ENCODE measurements at regions not wholly inside any gene's neighbourhood (a gene's known extent, or its start where the extent isn't known, plus 50 kb on each side); places are given as distances from the start of the nearest gene placed in this dataset.

GRCh38 chr4:38453253-38453881 is 210.6 kb upstream of the KLF3 start:
- ATAC-seq (ENCODE audit: low read depth), result no peak
- H3K4me3 ChIP-seq (ENCODE audit: severe bottlenecking), result no peak overlapping the region

GRCh38 chr4:38454284-38454683 is 209.7 kb upstream of the KLF3 start:
- Histone ChIP-seq H3K36me3 (ENCODE audit: low read depth) (no peaks in the 10 kb centered on the region), H3K9me3 (ENCODE audit: severe bottlenecking) (no peaks in the 10 kb centered on the region), H3K4me3 (ENCODE audit: severe bottlenecking) (no peak overlapping the region), H3K27me3 (ENCODE audit: insufficient read depth, poor library complexity, severe bottlenecking) (no peaks in the 10 kb centered on the region), H3K4me1 (ENCODE audit: insufficient read depth, poor library complexity, severe bottlenecking) (no peaks in the 10 kb centered on the region), H3K27ac (ENCODE audit: poor library complexity, severe bottlenecking) (no peak overlapping the region)
- DNase-seq (ENCODE audit: low spot score) (no peak), ATAC-seq (ENCODE audit: low read depth) (no peak)
- no peak for TF ChIP-seq CTCF (IDR thresholded peaks at IDR 0.05; ENCODE audit: poor library complexity, severe bottlenecking)

More at GRCh38 chr4:38453253-38453881, 210.6 kb upstream of the KLF3 start:
- no peak for DNase-seq (ENCODE audit: low spot score)
- no peaks in the 10 kb centered on the region for H3K9me3 ChIP-seq (ENCODE audit: severe bottlenecking)
- no peaks in the 10 kb centered on the region for H3K4me1 ChIP-seq (ENCODE audit: insufficient read depth, poor library complexity, severe bottlenecking)
- H3K27me3 ChIP-seq (ENCODE audit: insufficient read depth, poor library complexity, severe bottlenecking), result no peaks in the 10 kb centered on the region
- no peak for TF ChIP-seq CTCF (IDR thresholded peaks at IDR 0.05; ENCODE audit: poor library complexity, severe bottlenecking)
- no peak overlapping the region for H3K27ac ChIP-seq (ENCODE audit: poor library complexity, severe bottlenecking)
- no peaks in the 10 kb centered on the region for H3K36me3 ChIP-seq (ENCODE audit: low read depth)

GRCh38 chr4:38455092-38455862 is 208.7 kb upstream of the KLF3 start:
- H3K9me3 ChIP-seq (ENCODE audit: severe bottlenecking), result no peaks in the 10 kb centered on the region
- no peaks in the 10 kb centered on the region for H3K4me1 ChIP-seq (ENCODE audit: insufficient read depth, poor library complexity, severe bottlenecking)
- ATAC-seq (ENCODE audit: low read depth), result no peak
- no peak overlapping the region for H3K27ac ChIP-seq (ENCODE audit: poor library complexity, severe bottlenecking)
- no peaks in the 10 kb centered on the region for H3K36me3 ChIP-seq (ENCODE audit: low read depth)
- no peak for DNase-seq (ENCODE audit: low spot score)
- H3K27me3 ChIP-seq (ENCODE audit: insufficient read depth, poor library complexity, severe bottlenecking), result no peaks in the 10 kb centered on the region
- no peak for TF ChIP-seq CTCF (IDR thresholded peaks at IDR 0.05; ENCODE audit: poor library complexity, severe bottlenecking)
- no peak overlapping the region for H3K4me3 ChIP-seq (ENCODE audit: severe bottlenecking)

GRCh38 chr4:38456096-38456495 is 207.9 kb upstream of the KLF3 start:
- no peak overlapping the region for H3K27ac ChIP-seq (ENCODE audit: poor library complexity, severe bottlenecking)
- DNase-seq (ENCODE audit: low spot score) (no peak), ATAC-seq (ENCODE audit: low read depth) (no peak)
- H3K9me3 ChIP-seq (ENCODE audit: severe bottlenecking), result no peaks in the 10 kb centered on the region
- no peaks in the 10 kb centered on the region for H3K4me1 ChIP-seq (ENCODE audit: insufficient read depth, poor library complexity, severe bottlenecking)
- no peak for TF ChIP-seq CTCF (IDR thresholded peaks at IDR 0.05; ENCODE audit: poor library complexity, severe bottlenecking)
- no peaks in the 10 kb centered on the region for H3K36me3 ChIP-seq (ENCODE audit: low read depth)
- no peaks in the 10 kb centered on the region for H3K27me3 ChIP-seq (ENCODE audit: insufficient read depth, poor library complexity, severe bottlenecking)
- no peak overlapping the region for H3K4me3 ChIP-seq (ENCODE audit: severe bottlenecking)

GRCh38 chr4:38461342-38461741 is 202.7 kb upstream of the KLF3 start:
- Histone ChIP-seq H3K36me3 (ENCODE audit: low read depth) (no peaks in the 10 kb centered on the region), H3K4me3 (ENCODE audit: severe bottlenecking) (no peak overlapping the region), H3K4me1 (ENCODE audit: insufficient read depth, poor library complexity, severe bottlenecking) (no peaks in the 10 kb centered on the region), H3K9me3 (ENCODE audit: severe bottlenecking) (no peaks in the 10 kb centered on the region), H3K27ac (ENCODE audit: poor library complexity, severe bottlenecking) (no peak overlapping the region), H3K27me3 (ENCODE audit: insufficient read depth, poor library complexity, severe bottlenecking) (no peaks in the 10 kb centered on the region)
- TF ChIP-seq CTCF (IDR thresholded peaks at IDR 0.05; ENCODE audit: poor library complexity, severe bottlenecking), result no peak
- DNase-seq (ENCODE audit: low spot score), result no peak
- no peak for ATAC-seq (ENCODE audit: low read depth)

All from RWPE2 (cell line).